GM21717 (cell line): ENCODE measurements at regions not wholly inside any gene's neighbourhood (a gene's known extent, or its start where the extent isn't known, plus 50 kb on each side); places are given as distances from the start of the nearest gene placed in this dataset.

ENCODE experiments used
- ATAC-seq: cut with Tn5 transposase; IDR thresholded peaks from one replicate; pipeline ENCODE4 v1.9.1; 2021; ENCODE audit warnings: mild to moderate bottlenecking, moderate library complexity; ENCODE audit not compliant: unreplicated experiment

GRCh38 chr12:115762936-115763335, 514.6 kb downstream of the MED13L start:
- no peak for ATAC-seq

GRCh38 chr12:115761784-115762183, 515.7 kb downstream of the MED13L start:
- no peak for ATAC-seq

GRCh38 chr12:115760231-115760630, 517.3 kb downstream of the MED13L start:
- ATAC-seq = no peak

GRCh38 chr12:115758877-115759620, 518.4 kb downstream of the MED13L start:
- ATAC-seq = no peak

- ATAC-seq = no peak
Observed at GRCh38 chr12:115758183-115758582, 519.3 kb downstream of the MED13L start.

GRCh38 chr12:115756804-115757203, 520.7 kb downstream of the MED13L start:
- no peak for ATAC-seq

GRCh38 chr12:115756271-115756670, 521.2 kb downstream of the MED13L start:
- ATAC-seq = no peak

- ATAC-seq = no peak
Observed at GRCh38 chr12:115755725-115756085, 521.8 kb downstream of the MED13L start.

- no peak for ATAC-seq
Observed at GRCh38 chr12:115755061-115755724, 522.3 kb downstream of the MED13L start.

GRCh38 chr12:115752913-115753726, 524.4 kb downstream of the MED13L start:
- no peak for ATAC-seq

- no peak for ATAC-seq
Observed at GRCh38 chr12:115752156-115752555, 525.3 kb downstream of the MED13L start.

GRCh38 chr12:115750340-115750739, 527.2 kb downstream of the MED13L start:
- no peak for ATAC-seq

- no peak for ATAC-seq
Observed at GRCh38 chr12:115749071-115749841, 528.2 kb downstream of the MED13L start.

GRCh38 chr12:115740586-115741155, 536.8 kb downstream of the MED13L start:
- ATAC-seq = no peak

GRCh38 chr12:115737895-115738294, 539.6 kb downstream of the MED13L start:
- ATAC-seq = no peak

GRCh38 chr12:115736360-115736759, 541.1 kb downstream of the MED13L start:
- no peak for ATAC-seq

GRCh38 chr12:115730975-115731541, 546.4 kb downstream of the MED13L start:
- ATAC-seq = no peak

GRCh38 chr12:115726691-115727090, 550.8 kb downstream of the MED13L start:
- ATAC-seq = no peak

- no peak for ATAC-seq
Observed at GRCh38 chr12:115722181-115722580, 555.3 kb downstream of the MED13L start.

- ATAC-seq = no peak
Observed at GRCh38 chr12:115716551-115716950, 560.9 kb downstream of the MED13L start.
